HFF-Myc (cell line): ENCODE measurements at regions not wholly inside any gene's neighbourhood (a gene's known extent, or its start where the extent isn't known, plus 50 kb on each side); places are given as distances from the start of the nearest gene placed in this dataset.

Experiments
- DNase-seq: peaks from one replicate; pipeline ENCODE4 v3.0.0-alpha.2; 2011; ENCODE audit warnings: low read depth; ENCODE audit errors: extremely low read depth
- H3K4me3 ChIP-seq: replicated peaks from 2 replicates; pipeline ENCODE4 v1.5.1; 2011; ENCODE audit warnings: low read depth, mild to moderate bottlenecking, control low read depth, low read length
- TF ChIP-seq, protein P1 (sequence below): IDR thresholded peaks from 2 replicates; pipeline ENCODE4 v1.5.1; 2012; ENCODE audit warnings: mild to moderate bottlenecking, low read depth, low read length, control low read depth; ENCODE audit errors: missing control alignments

DNA sequence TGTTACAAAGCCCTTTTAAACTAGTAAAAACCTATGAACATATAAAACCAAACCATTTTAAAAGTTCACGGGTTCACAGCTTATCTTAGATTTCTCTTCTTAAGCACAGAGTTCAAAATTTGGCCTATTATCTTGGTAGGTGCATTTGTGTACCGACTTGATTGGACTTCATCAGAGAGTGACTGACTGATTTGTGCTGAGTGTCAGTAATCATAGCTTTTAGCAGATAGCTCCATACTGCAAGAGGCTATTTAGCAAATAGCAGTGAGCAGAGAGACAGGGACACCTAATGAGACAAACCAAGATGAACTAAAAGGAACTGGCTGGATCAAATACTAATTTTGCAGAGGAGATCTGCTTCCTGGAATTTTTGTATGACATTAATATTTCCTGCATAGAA, 274.5 kb downstream of the PRR16 start:
- TF ChIP-seq, protein P1, sequence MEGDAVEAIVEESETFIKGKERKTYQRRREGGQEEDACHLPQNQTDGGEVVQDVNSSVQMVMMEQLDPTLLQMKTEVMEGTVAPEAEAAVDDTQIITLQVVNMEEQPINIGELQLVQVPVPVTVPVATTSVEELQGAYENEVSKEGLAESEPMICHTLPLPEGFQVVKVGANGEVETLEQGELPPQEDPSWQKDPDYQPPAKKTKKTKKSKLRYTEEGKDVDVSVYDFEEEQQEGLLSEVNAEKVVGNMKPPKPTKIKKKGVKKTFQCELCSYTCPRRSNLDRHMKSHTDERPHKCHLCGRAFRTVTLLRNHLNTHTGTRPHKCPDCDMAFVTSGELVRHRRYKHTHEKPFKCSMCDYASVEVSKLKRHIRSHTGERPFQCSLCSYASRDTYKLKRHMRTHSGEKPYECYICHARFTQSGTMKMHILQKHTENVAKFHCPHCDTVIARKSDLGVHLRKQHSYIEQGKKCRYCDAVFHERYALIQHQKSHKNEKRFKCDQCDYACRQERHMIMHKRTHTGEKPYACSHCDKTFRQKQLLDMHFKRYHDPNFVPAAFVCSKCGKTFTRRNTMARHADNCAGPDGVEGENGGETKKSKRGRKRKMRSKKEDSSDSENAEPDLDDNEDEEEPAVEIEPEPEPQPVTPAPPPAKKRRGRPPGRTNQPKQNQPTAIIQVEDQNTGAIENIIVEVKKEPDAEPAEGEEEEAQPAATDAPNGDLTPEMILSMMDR = no peak
- H3K4me3 ChIP-seq = no peak overlapping the region
- DNase-seq = no peak

DNA sequence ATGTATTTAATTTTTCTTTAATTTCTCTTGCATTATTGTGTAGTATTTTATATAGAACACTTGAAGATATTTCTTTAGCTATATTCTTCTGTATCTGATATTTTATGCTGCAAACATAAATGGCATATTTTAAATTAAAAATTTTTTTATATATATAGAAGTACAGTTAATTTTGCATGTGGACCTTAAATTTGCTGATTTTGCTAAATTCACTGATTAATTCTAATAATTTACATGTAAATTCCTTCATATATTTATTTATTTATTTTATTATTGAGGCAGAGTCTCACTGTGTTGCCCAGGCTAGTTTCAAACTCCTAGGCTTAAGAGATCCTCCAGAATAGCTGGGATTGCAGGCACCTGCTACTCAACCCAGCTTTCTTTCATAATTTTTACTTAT, 276.9 kb downstream of the PRR16 start:
- TF ChIP-seq, protein P1 = no peak
- no peak for DNase-seq
- no peak overlapping the region for H3K4me3 ChIP-seq

DNA sequence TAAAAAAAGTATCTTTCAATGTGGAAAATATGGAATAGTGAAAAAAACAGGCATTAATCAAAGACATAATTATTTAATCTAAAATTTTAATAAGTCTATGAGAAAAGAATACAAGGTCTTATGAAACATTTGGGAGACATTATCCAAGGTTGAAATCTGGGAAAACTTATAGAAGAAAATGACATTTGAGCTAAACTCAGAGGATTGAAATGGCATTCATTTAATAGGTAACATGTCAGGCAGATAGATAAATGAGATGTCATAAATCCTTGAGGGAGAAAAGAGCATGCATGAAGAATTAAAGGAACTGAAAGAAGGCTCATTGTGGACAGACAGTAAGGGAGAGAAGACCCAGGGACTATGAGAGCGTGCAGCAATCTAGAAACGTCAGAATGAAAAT, 284.4 kb downstream of the PRR16 start:
- TF ChIP-seq, protein P1 = no peak
- no peak for DNase-seq
- no peak overlapping the region for H3K4me3 ChIP-seq

DNA sequence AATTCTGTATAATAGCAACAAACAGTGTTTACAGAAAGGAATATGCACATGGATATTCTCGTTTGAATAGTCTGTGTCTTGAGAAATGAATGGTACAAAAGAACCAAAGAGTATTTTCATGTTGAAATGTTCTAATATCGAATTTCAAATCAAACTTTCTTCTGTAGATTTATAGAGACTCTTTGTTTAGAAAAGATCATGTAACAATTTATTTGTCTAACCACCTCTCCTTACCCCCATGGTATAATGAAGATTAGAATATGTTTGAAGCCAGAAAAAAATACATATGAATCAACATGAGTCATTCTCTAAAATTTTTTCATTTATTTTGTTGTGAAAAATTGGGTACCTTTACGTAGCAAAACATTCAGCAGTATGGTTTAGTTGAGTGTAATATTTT, 285.6 kb downstream of the PRR16 start:
- TF ChIP-seq, protein P1 = no peak
- no peak overlapping the region for H3K4me3 ChIP-seq
- no peak for DNase-seq

DNA sequence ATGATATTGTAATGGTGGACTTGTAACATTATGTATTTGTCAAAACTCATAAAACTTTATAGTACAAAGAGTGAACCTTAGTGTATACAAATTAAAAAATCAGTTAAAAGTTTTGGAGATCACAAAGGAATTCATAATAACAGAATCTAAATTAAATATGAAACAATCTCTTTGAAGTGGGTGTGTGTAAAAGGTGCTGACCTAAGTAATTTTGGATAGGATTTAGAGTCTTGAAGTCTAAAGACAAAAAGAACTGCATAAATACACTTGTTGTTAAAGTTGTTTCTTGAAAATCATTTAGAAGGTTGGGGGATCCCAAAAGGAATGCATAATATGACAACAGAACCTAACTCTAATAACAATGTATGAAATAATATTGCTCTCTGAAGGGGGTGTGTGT, 295.5 kb downstream of the PRR16 start:
- no peak for DNase-seq
- TF ChIP-seq, protein P1 = no peak
- H3K4me3 ChIP-seq = no peak overlapping the region

DNA sequence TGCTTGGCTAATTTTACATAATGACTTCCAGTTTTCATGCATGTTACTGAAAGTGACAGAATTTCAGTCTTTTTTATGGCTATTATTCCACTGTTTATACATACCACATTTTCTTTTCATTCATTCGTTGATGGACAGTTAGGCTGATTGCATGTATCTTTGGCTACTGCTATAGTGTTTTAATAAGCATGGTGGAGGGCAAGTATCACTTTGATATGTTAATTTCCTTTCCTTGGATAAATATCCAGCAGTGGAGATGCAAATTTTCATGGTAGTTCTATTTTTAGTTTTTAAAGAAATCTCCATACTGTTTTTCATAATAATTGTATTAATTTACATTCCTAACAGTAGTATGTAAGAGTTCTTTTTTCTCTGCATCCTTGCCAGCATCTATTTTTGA, 297.9 kb downstream of the PRR16 start:
- TF ChIP-seq, protein P1 = no peak
- DNase-seq = no peak
- H3K4me3 ChIP-seq = no peak overlapping the region

DNA sequence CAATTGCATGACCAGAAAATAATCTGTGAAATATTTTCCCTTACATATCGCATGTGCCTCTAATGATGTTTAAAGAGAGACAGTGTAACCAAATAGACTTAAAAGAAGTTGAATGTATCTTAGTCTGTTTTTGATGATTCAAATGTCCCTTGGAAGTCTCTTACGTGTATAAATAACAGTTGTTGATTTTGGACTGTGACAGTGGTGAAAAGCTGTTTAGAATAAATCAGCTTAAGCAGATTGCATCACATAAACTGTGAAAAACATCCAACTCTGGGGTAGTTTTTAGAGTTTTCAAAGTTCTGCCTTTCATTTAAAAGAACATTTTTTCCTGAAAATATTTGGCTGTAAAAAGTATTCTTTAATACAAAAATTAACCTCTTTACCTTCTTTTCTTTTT, 301.1 kb downstream of the PRR16 start:
- DNase-seq = no peak

More for the DNA sequence above, 301.1 kb downstream of the PRR16 start:
- TF ChIP-seq, protein P1 = no peak
- no peak overlapping the region for H3K4me3 ChIP-seq
